ENCODE measurements at regions not wholly inside any gene's neighbourhood (a gene's known extent, or its start where the extent isn't known, plus 50 kb on each side); places are given as distances from the start of the nearest gene placed in this dataset.

DNA sequence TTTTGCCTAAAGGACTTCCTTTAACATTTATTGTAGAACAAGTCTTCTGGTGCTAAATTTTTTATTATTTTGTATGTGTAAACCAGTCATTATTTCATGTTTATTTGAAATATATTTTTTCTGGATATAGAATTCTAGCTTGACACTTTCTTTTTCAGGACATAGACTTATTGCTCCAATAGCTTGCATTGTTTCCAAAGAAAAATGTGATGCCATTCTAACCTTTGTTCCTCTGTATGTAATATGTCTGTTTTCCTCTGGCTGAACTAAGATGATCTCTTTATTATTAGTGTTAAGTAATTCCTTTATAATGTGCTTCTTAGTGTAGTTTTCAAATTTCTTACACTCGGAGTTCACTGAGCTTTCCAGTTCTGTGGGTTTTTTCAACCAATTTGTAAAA, 174.1 kb upstream of the STARD13 start:
- TF ChIP-seq, protein P1, sequence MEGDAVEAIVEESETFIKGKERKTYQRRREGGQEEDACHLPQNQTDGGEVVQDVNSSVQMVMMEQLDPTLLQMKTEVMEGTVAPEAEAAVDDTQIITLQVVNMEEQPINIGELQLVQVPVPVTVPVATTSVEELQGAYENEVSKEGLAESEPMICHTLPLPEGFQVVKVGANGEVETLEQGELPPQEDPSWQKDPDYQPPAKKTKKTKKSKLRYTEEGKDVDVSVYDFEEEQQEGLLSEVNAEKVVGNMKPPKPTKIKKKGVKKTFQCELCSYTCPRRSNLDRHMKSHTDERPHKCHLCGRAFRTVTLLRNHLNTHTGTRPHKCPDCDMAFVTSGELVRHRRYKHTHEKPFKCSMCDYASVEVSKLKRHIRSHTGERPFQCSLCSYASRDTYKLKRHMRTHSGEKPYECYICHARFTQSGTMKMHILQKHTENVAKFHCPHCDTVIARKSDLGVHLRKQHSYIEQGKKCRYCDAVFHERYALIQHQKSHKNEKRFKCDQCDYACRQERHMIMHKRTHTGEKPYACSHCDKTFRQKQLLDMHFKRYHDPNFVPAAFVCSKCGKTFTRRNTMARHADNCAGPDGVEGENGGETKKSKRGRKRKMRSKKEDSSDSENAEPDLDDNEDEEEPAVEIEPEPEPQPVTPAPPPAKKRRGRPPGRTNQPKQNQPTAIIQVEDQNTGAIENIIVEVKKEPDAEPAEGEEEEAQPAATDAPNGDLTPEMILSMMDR (conservative IDR thresholded peaks at IDR 0.05; ENCODE audit: low read depth, low read length) = no peak
- TF ChIP-seq POLR2A (IDR thresholded peaks at IDR 0.05; ENCODE audit: low read depth, low read length) (no peak), CEBPB (IDR thresholded peaks at IDR 0.05; ENCODE audit: low read depth, low read length) (no peak), FOS (IDR thresholded peaks at IDR 0.05; ENCODE audit: low read depth, low read length) (no peak), RAD21 (IDR thresholded peaks at IDR 0.05; ENCODE audit: low read length) (no peak), RCOR1 (IDR thresholded peaks at IDR 0.05; ENCODE audit: insufficient replicate concordance, low read length) (no peak)
- TF ChIP-seq, protein P2, sequence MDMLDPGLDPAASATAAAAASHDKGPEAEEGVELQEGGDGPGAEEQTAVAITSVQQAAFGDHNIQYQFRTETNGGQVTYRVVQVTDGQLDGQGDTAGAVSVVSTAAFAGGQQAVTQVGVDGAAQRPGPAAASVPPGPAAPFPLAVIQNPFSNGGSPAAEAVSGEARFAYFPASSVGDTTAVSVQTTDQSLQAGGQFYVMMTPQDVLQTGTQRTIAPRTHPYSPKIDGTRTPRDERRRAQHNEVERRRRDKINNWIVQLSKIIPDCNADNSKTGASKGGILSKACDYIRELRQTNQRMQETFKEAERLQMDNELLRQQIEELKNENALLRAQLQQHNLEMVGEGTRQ (IDR thresholded peaks at IDR 0.05; ENCODE audit: low read depth, low read length) = no peak

Measured in IMR-90 (cell line).